Neural cell (in vitro differentiated cells): ENCODE measurements at regions not wholly inside any gene's neighbourhood (a gene's known extent, or its start where the extent isn't known, plus 50 kb on each side); places are given as distances from the start of the nearest gene placed in this dataset.

Source experiments
- CTCF ChIP-seq: fragments of 450-650 bp; IDR thresholded peaks from 2 replicates; pipeline ENCODE4 v1.5.1; 2014; ENCODE audit warnings: antibody characterized with exemption, mild to moderate bottlenecking, moderate library complexity; ENCODE audit not compliant: poor library complexity, severe bottlenecking
- EP300 ChIP-seq: fragments of 450-650 bp; conservative IDR thresholded peaks from 2 replicates; pipeline ENCODE4 v1.6.1; 2014; ENCODE audit warnings: antibody characterized with exemption, mild to moderate bottlenecking, moderate library complexity; ENCODE audit not compliant: poor library complexity, severe bottlenecking
- EZH2 ChIP-seq: fragments of 200-600, 300-800 bp; shearing (Covaris generic), sonication (generic); IDR thresholded peaks from 2 replicates; pipeline ENCODE4 v1.6.1; 2014; ENCODE audit warnings: antibody characterized with exemption, low read length, borderline replicate concordance, mild to moderate bottlenecking; ENCODE audit not compliant: insufficient read depth, poor library complexity, severe bottlenecking
- MXI1 ChIP-seq: fragments of 450-650 bp; conservative IDR thresholded peaks from 2 replicates; pipeline ENCODE4 v1.6.1; 2014; ENCODE audit warnings: antibody characterized with exemption, mild to moderate bottlenecking; ENCODE audit not compliant: poor library complexity, severe bottlenecking
- POLR2AphosphoS5 ChIP-seq: IDR thresholded peaks from 2 replicates; pipeline ENCODE4 v1.6.1; 2012
- REST ChIP-seq: IDR thresholded peaks from 2 replicates; pipeline ENCODE4 v1.6.1; 2012; ENCODE audit warnings: borderline replicate concordance
- SMC3 ChIP-seq: fragments of 450-650 bp; conservative IDR thresholded peaks from 2 replicates; pipeline ENCODE4 v1.6.1; 2014; ENCODE audit warnings: antibody characterized with exemption, mild to moderate bottlenecking, moderate library complexity; ENCODE audit not compliant: poor library complexity

- TF ChIP-seq POLR2AphosphoS5 (no peak), CTCF (no peak), SMC3 (no peak), EP300 (no peak), EZH2 (no peak), REST (no peak), MXI1 (no peak)
Observed at GRCh38 chr3:153673853-153674252, 447.3 kb upstream of the ARHGEF26 start.
